Left colon (tissue), 2 donors: ENCODE measurements at regions not wholly inside any gene's neighbourhood (a gene's known extent, or its start where the extent isn't known, plus 50 kb on each side); places are given as distances from the start of the nearest gene placed in this dataset.

Experiments
- ATAC-seq: fragments of 200-7000 bp; cut with Tn5 transposase; one replicate; pipeline ENCODE4 v1.9.1; 2020; ENCODE audit warnings: mild to moderate bottlenecking, moderate library complexity
- DNase-seq, 2 donors: peaks; one replicate each; pipeline ENCODE4 v3.0.0-alpha.2; 2020
- intact Hi-C, 2 donors: fragments of 100-400 bp; cut with DNase I in 1 of 2; cut with micrococcal nuclease in 1 of 2; formaldehyde crosslinking; loops; one replicate each; pipeline versions ENCODE4 v1.11.2 to v1.14.0; 2022; cut with DNase I, micrococcal nuclease
- donor health status: DM: no; HTN: no; CAD: no.
- donor health status: DM: yes; HTN: yes; CAD: no.

DNA sequence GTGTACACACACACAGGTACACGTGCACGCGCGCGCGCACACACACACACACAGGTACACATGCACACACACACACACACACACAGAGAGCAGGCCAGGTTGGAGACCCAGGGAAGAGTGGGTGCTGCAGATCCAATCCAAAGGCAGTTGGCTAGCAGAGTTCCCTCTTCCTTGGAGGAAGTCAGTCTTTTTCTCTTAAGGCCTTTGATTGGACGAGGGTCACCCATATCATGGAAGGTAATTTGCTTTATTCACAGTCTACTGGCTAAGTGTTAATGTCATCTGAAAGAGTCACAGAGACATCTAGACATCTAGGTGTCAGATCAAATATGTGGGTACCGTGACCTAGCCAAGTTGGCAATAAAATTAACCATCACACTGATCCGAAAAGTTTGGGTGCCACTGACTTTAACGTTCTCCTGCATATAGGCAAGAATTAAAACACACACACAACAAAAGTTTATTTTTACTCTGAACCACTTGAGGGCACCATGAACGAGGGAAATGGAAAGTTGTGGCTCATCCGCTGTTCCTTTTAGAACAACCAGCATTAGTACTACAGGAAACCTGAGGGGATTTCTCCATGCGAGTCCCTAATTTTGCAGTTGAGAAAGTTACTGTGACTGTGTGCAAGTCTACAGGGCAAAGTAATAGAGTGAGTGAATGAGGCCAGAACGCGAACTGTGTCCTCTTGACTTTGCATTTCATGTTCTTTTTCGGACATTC, 66.0 kb upstream of the STOX2 start:
- DNase-seq = no peak
- ATAC-seq = peak; percentile 47
- intact Hi-C loops = loop anchor here (2.0 to 10.0 kb wide), 2 partner anchors 326 to 330 kb away; no protein-coding TSS in a partner anchor

DNA sequence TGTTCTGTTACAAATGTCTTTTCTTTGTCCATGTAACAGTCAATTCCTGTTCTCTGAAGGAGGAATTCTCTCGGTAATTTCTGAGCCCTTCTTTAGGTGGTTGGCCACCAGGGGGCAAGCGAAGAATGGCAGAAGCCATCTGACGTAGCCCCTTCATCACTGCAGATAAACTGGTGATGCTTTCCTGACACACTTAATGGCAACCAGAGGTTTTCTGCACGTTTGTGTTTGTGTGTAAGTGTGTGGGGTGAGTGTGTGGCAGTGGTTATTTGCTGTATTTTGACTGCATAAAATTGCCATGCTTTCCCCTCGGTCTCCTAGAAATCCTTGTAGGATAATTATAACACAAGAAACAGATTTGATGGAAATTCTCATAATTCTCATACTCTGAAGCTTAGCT, 64.8 kb upstream of the STOX2 start:
- ATAC-seq (peak; percentile 81), DNase-seq (peak; percentile 50 to 87)
- intact Hi-C loops = loop anchor here in 1 of 2 donors (10.0 kb wide), 1 partner anchor 254 kb away; no protein-coding TSS in a partner anchor

DNA sequence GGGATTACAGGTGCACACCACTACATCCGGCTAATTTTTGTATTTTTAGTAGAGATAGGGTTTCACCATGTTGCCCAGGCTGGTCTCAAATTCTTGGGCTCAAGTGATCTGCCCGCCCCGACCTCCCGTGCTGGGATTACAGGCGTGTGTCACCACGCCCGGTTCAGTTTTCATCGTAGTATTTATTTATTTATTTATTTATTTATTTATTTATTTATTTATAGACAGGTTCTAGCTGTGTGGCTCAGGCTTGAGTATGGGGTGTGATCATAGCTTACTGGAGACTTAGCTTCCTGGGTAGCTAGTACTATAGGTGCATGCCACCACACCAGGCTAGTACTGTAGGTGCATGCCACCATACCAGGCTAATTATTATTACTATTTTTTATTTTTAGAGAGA, 64.1 kb upstream of the STOX2 start:
- DNase-seq = no peak
- intact Hi-C loops = loop anchor here in 1 of 2 donors (10.0 kb wide), 1 partner anchor 254 kb away; no protein-coding TSS in a partner anchor
- no peak for ATAC-seq

DNA sequence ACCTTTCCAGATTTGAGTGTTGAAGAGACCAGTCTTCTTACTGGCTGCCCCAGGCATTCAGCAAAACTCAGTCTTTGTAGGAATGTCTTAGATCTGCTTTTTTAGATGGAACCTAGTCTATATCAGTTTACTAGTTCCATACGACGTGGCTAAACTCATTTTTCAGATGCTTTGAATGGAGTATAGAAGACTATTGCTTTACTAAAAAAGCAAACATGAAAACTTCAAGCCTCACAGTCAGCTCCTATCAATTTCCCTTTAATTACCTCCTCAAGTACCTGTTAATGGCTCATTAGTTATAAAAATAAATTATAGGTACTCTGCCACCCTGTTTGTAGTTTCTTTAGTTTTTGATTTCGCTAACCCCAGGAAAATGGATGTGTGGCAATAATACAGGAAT, 63.0 kb upstream of the STOX2 start:
- no peak for DNase-seq
- ATAC-seq = no peak
- intact Hi-C loops = loop anchor here in 1 of 2 donors (10.0 kb wide), 1 partner anchor 253 kb away; no protein-coding TSS in a partner anchor

DNA sequence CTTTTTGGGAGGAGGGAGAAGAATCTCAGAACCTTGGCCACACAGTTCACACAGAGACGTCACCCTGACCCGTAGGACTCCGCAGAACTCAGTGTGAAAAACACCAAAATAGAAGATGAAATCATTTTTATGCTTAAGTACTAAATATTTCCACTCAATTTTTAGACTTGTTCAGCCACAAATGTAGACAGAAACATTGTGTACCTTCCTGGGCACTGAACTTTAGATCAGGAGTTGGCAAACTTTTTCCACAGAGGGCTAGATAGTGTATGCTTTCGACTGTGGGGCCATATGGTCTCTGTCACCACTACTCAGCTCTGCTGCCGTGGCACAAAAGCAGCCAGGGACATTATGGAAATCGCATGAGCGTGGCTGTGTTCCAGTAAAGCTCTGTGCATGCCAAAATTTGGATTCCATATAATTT, 61.8 kb upstream of the STOX2 start:
- ATAC-seq (no peak), DNase-seq (no peak)
- intact Hi-C loops = loop anchor here in 1 of 2 donors (10.0 kb wide), 1 partner anchor 252 kb away; no protein-coding TSS in a partner anchor

DNA sequence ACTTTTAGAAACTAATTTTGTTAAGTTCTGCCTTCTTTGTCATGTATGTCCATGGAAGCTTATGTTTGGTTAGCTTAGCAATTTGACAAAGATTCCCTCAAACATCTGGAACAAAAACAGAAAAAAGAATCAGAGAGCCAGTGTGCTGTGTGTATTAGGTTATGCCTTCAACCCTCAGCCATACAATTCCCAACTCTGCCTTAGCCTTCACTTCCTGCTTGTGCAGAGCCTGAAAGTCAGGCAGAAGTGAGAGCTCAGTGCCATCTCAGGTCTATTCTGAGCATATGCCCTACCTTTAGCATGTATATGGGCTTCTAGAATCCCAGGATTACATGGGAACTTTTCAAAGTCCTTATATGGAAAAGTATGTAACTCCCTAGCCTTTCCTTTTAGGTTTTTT, 58.2 kb upstream of the STOX2 start:
- no peak for DNase-seq
- no peak for ATAC-seq
- intact Hi-C loops = loop anchor here in 1 of 2 donors (10.0 kb wide), 1 partner anchor 248 kb away; no protein-coding TSS in a partner anchor

DNA sequence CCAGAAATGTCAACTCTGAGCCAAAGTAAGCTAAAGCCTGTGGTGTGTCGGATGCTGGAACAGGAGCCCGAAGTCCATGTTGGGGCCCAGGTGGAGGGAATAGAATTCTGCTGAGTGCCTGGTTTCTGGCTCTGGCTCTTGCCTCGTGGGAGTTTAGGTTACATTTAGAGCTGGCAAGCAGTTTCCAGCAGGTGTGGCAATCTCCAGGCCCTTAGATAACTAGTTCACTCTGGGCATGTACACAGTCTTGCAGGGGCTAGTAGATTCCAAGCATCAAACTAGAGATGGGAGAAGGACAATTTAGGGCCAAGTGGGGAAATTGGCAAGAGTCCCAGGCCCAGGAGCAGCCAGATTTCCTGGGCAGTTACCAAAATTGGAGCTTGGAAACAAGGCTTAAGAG, 56.3 kb upstream of the STOX2 start:
- DNase-seq = no peak
- intact Hi-C loops = loop anchor here in 1 of 2 donors (10.0 kb wide), 1 partner anchor 246 kb away; no protein-coding TSS in a partner anchor

DNA sequence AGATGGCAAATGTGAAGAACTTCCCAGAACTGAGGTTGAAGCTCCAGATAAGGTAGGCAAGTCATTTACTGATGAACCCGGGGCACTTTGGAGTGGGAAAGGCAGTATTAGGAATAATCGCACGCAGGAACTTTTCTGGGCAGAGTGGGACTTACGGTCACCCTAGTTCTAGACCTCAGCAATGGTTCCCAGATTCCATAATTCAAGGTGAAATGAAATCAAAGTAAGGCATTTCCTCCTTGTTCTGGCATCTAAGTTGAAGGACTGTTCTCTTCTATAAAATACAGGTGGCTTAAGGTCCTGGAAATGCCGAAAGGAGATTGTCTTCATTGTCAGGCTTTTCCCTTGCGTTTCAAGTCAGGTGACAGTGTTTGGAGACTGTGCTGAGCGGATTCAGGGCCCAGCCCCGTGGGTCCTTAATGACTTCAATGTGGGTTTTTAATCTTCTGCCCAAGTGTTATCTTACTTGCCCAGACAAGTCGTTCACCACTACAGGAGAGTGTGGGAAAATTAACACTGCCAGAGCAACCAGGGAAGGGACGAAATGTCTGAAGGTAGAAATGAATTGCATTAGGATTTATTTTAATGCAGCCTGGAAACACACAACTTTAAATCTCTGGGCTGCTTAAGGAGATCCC, 52.1 kb upstream of the STOX2 start:
- no peak for ATAC-seq
- no peak for DNase-seq
- intact Hi-C loops = no loop called here

More for the DNA sequence above, 56.3 kb upstream of the STOX2 start:
- ATAC-seq = no peak

DNA sequence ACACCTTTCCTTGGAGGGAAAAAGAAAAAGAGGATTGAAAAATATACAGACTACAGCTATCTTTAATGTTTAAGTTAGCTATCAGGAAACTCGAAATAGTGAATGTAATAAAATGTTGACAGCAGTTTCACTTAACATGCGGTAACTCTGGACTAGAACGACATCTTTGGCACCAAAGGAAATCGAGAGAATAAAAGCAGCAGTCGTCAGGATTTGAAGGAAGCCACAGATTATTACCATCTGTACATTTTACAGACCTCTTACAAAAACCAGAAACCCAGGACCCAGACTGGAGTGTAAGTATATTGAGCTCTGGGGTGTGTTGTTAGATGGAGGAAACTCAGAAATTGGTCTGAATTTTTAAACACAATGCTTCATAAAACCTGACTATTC, 51.6 kb upstream of the STOX2 start:
- intact Hi-C loops = no loop called here

More for the DNA sequence above, 51.6 kb upstream of the STOX2 start:
- ATAC-seq = no peak
- no peak for DNase-seq
